IgD-negative memory B cell (primary cell): ENCODE measurements at regions not wholly inside any gene's neighbourhood (a gene's known extent, or its start where the extent isn't known, plus 50 kb on each side); places are given as distances from the start of the nearest gene placed in this dataset.

ENCODE experiments used
- H3K27ac Mint-ChIP-seq, 3 donors: one replicate each; pipeline ENCODE4 v1.8.0; 2020 to 2022; ENCODE audit warnings: mild to moderate bottlenecking in 3 of 3, mixed read lengths in 3 of 3, moderate library complexity in 1 of 3
- H3K27me3 Mint-ChIP-seq: one replicate; pipeline ENCODE4 v1.8.0; 2021; ENCODE audit warnings: mixed read lengths
- H3K36me3 Mint-ChIP-seq: one replicate; pipeline ENCODE4 v1.8.0; 2020; ENCODE audit warnings: mild to moderate bottlenecking, mixed read lengths
- H3K4me1 Mint-ChIP-seq, 3 donors: one replicate each; pipeline ENCODE4 v1.8.0; 2020 to 2022; ENCODE audit warnings: mixed read lengths in 3 of 3, mild to moderate bottlenecking in 1 of 3
- H3K4me3 Mint-ChIP-seq, 4 donors: one replicate each; pipeline ENCODE4 v1.8.0; 2020 to 2022; ENCODE audit warnings: mild to moderate bottlenecking in 4 of 4, mixed read lengths in 4 of 4, moderate library complexity in 3 of 4
- H3K9me3 Mint-ChIP-seq, 3 donors: one replicate each; pipeline ENCODE4 v1.8.0; 2020 to 2021; ENCODE audit warnings: mixed read lengths in 3 of 3, mild to moderate bottlenecking in 1 of 3

DNA sequence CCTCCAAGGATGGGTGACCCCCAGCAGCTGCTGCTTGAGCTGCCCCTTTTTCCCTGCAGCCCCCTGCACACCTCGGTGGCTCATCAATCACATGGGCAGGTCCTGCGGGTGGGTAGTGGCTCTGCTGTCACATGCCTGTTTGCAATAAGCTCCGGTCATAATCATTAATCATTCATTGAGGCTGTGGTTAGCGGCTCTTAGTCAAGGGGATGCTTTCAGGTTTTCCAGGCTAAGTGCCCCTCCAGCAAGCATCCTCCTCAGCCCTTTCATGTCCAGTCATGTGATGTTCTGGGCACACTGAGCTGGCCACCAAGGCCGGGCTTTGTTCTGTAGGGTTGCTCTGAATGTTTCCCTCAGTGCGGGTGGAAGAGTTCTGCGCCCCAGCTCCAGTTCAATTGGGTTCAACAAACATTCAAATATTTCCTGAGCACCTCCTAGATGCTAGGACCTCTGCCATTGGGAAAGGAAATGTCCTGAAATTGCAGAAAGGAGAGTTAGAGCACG, 96.4 kb upstream of the LDAH start:
- Mint-ChIP-seq H3K27ac (peak overlapping the region in 1 of 3 donors; percentile 43), H3K4me1 (peaks cover 0 to 4% (median 1%) of the 10 kb centered on the region in 3 donors), H3K9me3 (no peaks in the 10 kb centered on the region), H3K36me3 (peaks cover 2% of the 10 kb centered on the region), H3K27me3 (peaks cover 8% of the 10 kb centered on the region), H3K4me3 (no peak overlapping the region)

DNA sequence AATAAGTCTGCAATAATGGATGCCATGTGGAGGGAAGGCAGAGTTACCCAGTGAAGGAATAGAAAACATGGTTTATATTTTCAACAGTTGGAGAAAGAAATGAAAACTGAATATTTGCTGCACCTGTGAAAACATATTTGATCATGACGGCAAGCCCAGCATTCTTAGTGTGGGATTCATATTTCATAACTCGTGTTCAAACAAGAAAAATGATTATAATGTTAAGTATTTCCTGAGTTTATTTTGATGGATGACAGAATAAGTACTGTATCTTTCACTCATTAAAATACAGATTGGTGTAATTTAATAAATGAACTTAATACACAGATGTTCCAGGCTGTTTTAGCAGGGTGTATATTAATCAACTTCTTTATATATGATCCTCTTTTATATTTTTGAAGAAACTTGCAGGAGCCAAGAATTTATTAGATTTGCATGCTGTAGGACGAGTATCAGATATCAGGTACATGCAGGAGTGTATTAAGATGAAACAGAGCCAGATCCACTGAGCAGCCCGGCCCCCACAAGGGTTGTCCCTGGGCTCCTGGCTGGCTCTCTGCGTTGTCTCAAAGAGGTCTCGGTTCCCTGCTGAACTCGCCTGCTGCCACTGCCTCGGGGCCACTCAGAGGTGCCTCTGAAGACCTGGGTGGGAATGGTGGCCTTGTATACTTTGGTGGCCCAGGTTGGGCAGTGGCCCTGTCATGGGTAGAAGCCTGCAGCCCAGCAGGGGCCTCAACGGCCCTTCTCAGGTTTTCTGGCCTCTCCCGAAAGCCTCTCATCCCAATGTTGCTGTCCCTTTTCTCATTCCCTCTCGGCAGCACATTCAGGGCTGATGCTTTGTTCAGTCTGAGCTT, 95.0 kb upstream of the LDAH start:
- Mint-ChIP-seq H3K27me3 (peaks cover 18% of the 10 kb centered on the region), H3K27ac (peak overlapping the region in 1 of 3 donors; percentile 76), H3K4me3 (no peak overlapping the region), H3K4me1 (peaks cover 0 to 4% (median 1%) of the 10 kb centered on the region in 3 donors), H3K36me3 (peaks cover 2% of the 10 kb centered on the region), H3K9me3 (no peaks in the 10 kb centered on the region)

DNA sequence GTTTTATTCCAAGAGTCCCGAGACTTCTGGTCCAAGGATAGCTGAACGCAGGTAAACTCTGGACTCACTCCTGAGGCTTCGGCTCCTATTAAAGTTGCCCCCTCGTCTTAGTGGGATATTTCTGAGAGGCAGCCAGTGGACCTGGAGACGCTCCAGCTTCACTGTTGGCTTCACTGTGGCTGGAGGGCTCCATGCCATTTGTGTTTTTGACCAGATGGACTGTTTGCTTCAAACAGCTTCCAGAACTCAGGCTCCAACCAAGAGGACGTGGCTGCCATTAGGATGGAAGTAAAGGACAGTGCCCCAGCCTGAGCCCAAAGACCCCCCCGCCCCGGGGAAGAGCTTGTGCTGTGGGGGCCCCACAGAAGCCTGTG, 94.4 kb upstream of the LDAH start:
- Mint-ChIP-seq H3K9me3 (no peaks in the 10 kb centered on the region), H3K27me3 (peaks cover 18% of the 10 kb centered on the region), H3K27ac (no peak overlapping the region), H3K4me3 (no peak overlapping the region), H3K4me1 (peaks cover 0 to 4% (median 1%) of the 10 kb centered on the region in 3 donors), H3K36me3 (peaks cover 2% of the 10 kb centered on the region)

DNA sequence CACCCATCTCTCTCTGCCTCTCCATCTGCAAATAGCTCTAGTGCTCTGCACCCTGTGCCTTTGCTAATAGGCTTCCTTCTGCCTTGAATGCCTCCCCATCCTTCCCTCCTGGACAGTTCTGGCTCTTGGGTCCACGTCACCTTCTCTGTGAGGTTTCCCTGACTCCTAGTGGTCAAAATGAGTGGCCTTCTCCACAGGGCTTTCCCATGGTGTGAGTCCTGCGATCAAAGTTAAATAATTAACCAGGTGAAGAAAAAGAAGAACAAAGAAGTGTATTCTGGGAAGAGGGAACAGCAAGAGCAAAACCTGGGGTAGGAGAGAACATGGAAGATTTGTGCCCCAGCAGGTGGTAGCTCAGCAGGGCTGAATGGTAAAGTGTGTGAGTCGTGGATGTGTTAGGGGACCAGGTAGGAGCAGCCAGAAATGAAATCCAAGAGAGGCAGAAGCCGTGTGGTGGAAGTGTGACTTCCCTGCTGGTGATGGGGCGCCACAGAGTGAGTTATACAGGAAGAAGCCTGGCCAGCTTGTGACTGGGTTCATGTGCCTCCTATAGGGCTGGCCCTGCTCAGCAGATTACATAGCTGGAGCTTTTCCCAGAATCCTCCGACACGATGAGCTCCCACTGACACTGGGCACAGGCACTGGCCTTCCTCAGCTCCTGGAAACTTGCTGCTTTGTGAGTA, 93.8 kb upstream of the LDAH start:
- peaks cover 0 to 4% (median 1%) of the 10 kb centered on the region in 3 donors for H3K4me1 Mint-ChIP-seq
- no peaks in the 10 kb centered on the region for H3K9me3 Mint-ChIP-seq
- peaks cover 20% of the 10 kb centered on the region for H3K27me3 Mint-ChIP-seq
- no peak overlapping the region for H3K27ac Mint-ChIP-seq
- no peak overlapping the region for H3K4me3 Mint-ChIP-seq
- peaks cover 2% of the 10 kb centered on the region for H3K36me3 Mint-ChIP-seq

DNA sequence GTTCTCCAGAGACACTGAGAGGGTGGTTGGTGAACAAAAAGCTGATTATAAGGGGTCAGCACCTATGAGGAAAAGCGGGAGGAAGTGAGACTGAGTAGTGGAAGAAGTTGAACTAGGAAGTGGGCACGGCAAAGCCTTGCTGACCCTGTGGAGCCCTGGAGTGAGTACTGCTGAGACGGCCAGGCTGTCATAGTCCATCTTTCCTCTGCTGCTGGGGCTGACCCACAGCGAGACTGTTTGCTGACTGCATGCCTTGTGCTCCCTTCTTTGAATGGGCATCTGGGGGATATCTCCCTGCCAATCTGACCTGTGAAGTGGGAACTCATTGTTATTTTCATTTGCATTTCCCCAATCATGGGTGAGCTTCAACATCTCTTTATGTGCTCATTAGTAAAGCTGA, 92.4 kb upstream of the LDAH start:
- Mint-ChIP-seq H3K27ac (no peak overlapping the region), H3K27me3 (peaks cover 22% of the 10 kb centered on the region)

DNA sequence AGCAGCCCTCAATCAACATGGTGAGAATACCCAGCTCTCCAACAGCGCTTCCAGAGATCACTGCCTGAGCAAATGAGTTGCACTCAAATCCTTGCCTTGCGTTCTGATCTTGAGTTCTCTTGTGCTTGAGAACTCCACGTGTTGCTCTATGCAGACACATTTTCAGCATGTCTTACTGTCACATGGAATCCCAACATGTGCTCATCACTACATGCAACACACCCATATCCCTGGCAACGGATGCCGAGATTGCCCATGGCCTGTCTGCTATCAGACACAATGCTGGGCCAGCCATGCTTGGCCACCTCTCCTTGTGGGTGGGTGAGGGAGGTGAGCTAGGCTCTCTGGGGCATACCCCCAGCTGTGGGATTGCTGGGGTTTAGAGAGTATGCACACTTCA, 91.9 kb upstream of the LDAH start:
- H3K27ac Mint-ChIP-seq: no peak overlapping the region
- H3K9me3 Mint-ChIP-seq: no peaks in the 10 kb centered on the region
- H3K4me3 Mint-ChIP-seq: no peak overlapping the region
- peaks cover 2% of the 10 kb centered on the region for H3K36me3 Mint-ChIP-seq
- H3K27me3 Mint-ChIP-seq: peaks cover 23% of the 10 kb centered on the region
- H3K4me1 Mint-ChIP-seq: peaks cover 0 to 4% (median 1%) of the 10 kb centered on the region in 3 donors

More for the DNA sequence above, 92.4 kb upstream of the LDAH start:
- Mint-ChIP-seq H3K9me3 (no peaks in the 10 kb centered on the region), H3K36me3 (peaks cover 2% of the 10 kb centered on the region), H3K4me1 (peaks cover 0 to 4% (median 1%) of the 10 kb centered on the region in 3 donors), H3K4me3 (no peak overlapping the region)

DNA sequence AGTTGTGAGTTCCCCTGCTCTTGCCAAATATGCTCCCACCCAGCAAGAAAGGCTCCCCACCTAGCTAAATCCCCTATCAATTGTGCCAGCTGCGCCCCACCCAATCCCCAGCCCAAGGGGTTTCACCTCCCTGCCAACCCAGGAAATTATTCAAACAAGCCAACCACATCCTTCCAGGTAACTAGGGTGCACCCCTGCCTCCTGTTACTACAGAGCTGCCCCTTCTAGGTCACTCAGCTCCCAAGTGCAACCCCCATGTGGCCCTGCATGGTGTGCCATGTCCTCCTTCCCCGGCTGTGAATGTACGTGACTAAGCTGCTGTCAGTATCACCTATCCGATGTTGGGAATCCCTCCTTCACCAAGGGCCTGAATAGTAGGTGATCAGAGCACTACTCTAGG, 91.2 kb upstream of the LDAH start:
- peaks cover 2% of the 10 kb centered on the region for H3K36me3 Mint-ChIP-seq
- no peak overlapping the region for H3K4me3 Mint-ChIP-seq
- peaks cover 0 to 4% (median 1%) of the 10 kb centered on the region in 3 donors for H3K4me1 Mint-ChIP-seq
- no peak overlapping the region for H3K27ac Mint-ChIP-seq
- peaks cover 24% of the 10 kb centered on the region for H3K27me3 Mint-ChIP-seq
- H3K9me3 Mint-ChIP-seq: peaks cover 0 to 1% (median 0%) of the 10 kb centered on the region in 3 donors

DNA sequence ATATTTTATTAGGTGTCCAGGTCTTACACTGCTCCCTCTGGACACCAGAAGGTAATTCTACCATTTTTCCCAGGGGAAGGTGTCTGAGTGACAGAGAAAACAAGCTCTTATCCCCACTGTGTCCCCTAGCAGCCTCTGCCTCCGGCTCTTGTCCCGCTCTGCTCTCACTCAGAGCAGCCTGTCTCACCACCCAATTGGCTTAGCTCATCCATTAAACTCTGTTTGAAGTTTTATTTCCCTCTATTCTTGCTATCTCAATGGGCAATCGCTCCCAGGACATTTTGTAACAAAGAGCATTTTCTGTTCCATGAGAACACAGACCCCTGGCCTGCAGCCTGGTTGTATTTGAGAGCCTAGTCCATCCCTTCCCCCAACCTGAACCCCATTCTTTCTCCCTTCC, 90.6 kb upstream of the LDAH start:
- Mint-ChIP-seq H3K4me1 (peaks cover 0 to 4% (median 1%) of the 10 kb centered on the region in 3 donors), H3K9me3 (peaks cover 0 to 1% (median 0%) of the 10 kb centered on the region in 3 donors), H3K4me3 (peak overlapping the region in 1 of 4 donors; percentile 35), H3K36me3 (peaks cover 2% of the 10 kb centered on the region), H3K27ac (no peak overlapping the region), H3K27me3 (peaks cover 24% of the 10 kb centered on the region)

DNA sequence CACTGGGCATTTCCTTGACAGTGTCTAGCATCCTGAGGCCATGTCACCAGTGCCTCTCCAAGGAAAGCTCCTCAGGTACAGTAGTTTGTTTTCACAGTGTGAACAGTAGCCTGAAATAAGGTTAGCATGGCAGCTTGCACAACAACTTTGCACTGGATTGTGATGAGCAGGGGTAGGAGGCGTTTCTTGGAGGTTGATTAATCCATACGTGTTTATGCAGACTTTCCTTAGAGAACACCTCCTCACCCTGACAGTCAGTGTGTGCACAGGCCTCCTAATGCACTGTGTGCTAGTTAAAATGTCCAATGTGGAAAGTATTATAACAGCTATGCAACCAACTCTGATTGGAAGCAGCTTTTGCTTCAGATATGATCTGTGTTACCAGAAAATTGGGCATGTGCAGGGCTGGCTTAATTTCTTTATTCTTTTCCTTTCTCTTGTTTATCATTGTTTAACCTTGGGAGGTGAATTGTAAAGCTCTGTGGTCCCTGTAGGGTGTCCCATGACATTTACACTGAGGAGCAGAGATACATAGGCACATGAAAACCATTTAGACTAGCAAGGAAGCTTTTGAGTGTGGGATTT, 77.2 kb upstream of the LDAH start:
- Mint-ChIP-seq H3K9me3 (peaks cover 0 to 8% (median 0%) of the 10 kb centered on the region in 3 donors), H3K27ac (no peak overlapping the region), H3K36me3 (no peaks in the 10 kb centered on the region), H3K4me3 (no peak overlapping the region), H3K4me1 (no peaks in the 10 kb centered on the region), H3K27me3 (peaks cover 24% of the 10 kb centered on the region)

DNA sequence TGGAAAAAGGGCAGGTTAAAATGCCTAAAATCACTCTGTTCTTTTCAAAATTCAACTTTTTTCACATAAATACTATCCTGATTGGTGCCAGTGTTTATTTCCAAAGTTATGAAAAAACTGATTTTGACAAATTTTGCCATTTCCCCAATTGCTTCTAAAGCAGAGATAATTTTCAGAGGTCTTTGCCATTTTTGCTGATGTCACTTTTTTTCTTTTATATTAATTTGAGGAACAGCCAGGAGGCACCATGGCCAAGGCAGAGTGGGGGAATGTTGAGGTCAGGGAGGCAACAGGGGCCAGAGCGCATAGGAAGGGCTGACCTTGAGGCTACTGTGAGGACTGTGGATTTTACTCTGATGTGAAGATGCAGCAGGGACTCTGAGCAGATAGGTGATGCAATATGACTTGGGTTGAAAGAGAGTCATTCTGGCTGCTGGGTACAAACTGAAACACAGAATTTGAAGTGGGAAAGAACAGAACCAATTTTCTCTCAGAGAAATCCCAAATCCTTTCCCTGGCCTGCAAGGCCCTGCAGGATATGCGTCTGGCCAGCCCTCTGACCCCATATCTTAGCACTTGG, 75.1 kb upstream of the LDAH start:
- Mint-ChIP-seq H3K4me1 (no peaks in the 10 kb centered on the region), H3K27me3 (peaks cover 24% of the 10 kb centered on the region), H3K4me3 (no peak overlapping the region), H3K27ac (no peak overlapping the region), H3K36me3 (no peaks in the 10 kb centered on the region), H3K9me3 (peaks cover 0 to 14% (median 10%) of the 10 kb centered on the region in 3 donors)

DNA sequence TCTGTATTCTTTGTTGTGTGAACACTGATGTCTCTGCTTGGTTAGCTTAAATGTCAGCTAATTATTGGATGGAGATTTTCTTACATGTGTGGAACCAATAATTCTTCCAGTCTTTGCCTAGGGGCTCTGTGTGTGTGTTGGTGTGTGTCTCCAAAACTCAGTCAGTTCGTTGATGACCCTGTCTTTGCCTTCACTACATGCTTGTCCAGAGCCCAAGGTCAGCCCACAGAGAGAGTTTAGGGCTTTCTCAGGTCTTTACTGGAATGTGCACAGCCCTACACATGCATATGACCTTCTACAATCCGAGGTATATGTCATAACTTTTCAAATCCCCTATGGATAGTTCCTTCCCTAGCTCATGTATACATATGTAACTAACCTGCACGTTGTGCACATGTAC, 74.1 kb upstream of the LDAH start:
- H3K27me3 Mint-ChIP-seq: peaks cover 25% of the 10 kb centered on the region
- H3K4me1 Mint-ChIP-seq: no peaks in the 10 kb centered on the region
- no peak overlapping the region for H3K4me3 Mint-ChIP-seq
- peak overlapping the region in 1 of 3 donors; percentile 39 for H3K27ac Mint-ChIP-seq
- no peaks in the 10 kb centered on the region for H3K36me3 Mint-ChIP-seq
- peaks cover 0 to 16% (median 14%) of the 10 kb centered on the region in 3 donors for H3K9me3 Mint-ChIP-seq

DNA sequence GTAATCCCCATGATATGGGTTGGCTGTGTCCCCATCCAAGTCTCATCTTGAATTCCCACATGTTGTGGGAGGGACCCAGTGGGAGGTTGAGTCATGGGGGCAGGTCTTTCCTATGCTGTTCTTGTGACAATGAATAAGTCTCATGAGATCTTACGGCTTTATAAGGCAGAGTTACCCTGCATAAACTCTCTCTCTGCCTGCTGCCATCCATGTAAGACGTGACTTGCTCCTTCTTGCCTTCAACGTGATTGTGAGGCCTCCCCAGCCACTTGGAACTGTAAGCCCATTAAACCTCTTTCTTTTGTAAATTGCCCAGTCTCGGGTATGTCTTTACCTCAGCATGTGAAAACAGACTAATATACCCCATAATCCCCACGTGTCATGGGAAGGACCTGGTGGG, 61.9 kb upstream of the LDAH start:
- no peak overlapping the region for H3K4me3 Mint-ChIP-seq
- no peak overlapping the region for H3K27ac Mint-ChIP-seq
- H3K4me1 Mint-ChIP-seq: peaks cover 0 to 3% (median 0%) of the 10 kb centered on the region in 3 donors
- no peaks in the 10 kb centered on the region for H3K9me3 Mint-ChIP-seq
- H3K27me3 Mint-ChIP-seq: no peaks in the 10 kb centered on the region
- no peaks in the 10 kb centered on the region for H3K36me3 Mint-ChIP-seq

DNA sequence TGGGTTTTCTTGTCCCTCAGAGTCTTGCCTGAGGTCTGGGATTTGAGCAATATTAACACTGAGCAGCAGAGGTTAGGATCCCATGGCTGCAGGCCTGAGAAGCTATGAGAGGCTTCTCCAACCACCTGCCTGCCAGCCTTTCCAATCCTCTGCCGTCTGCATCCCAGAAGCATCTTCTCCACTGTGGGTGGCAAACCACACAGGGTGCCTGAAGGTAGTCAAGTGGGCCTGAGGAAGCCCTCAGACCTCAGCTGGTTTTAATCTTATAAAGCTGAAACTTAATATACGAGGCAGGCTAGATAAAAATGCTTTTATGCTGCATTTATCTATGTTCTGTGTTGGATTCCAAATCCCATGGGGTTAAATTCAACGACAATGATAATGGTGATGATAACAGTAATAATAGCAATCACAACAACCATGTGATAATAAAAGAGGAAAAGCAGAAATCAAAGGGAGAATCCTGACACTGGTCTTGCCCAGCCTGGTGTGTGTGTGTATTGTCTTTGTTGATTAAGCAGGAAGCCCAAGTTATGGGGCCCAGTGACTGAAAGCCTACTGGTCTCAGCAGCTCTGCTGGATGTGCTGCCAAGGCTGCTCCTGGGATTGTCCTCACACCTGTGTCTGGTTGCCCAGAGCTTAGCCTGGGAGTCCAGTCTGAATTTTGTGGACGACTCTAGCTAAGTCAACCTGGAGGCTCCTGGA, 59.7 kb upstream of the LDAH start:
- H3K27me3 Mint-ChIP-seq: peaks cover 2% of the 10 kb centered on the region
- H3K36me3 Mint-ChIP-seq: no peaks in the 10 kb centered on the region
- H3K9me3 Mint-ChIP-seq: peaks cover 0 to 1% (median 0%) of the 10 kb centered on the region in 3 donors

DNA sequence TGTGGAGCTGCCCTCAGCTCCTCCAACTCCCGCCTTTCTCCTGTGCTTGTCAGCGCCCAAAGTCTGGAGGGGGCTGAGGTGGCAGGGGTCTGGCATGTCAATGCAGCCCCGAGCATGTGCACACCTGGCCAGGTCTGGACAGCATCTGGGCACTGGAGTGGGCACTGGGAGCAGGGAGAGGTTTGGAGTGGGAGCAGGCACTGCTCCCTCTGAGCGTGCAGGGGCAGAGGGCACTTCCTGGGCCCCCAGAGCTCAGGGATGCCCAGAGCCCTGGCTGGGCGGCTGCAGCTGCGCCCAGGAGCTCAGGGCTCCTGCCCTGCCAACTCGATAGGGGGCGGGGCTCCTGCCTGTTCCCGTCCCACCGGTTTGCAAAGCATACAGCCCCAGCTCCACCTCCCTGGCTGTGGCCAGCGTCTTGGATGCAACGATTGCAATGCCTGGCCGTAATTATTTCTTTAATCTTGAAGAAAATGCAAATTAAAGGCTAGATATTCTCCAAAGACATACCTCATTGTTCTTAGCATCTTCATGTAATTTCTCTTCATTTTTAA, 57.4 kb upstream of the LDAH start:
- no peak overlapping the region for H3K4me3 Mint-ChIP-seq
- H3K27ac Mint-ChIP-seq: no peak overlapping the region
- no peaks in the 10 kb centered on the region for H3K36me3 Mint-ChIP-seq
- H3K4me1 Mint-ChIP-seq: peaks cover 0 to 3% (median 0%) of the 10 kb centered on the region in 3 donors
- peaks cover 6% of the 10 kb centered on the region for H3K27me3 Mint-ChIP-seq
- peaks cover 0 to 1% (median 0%) of the 10 kb centered on the region in 3 donors for H3K9me3 Mint-ChIP-seq

More for the DNA sequence above, 59.7 kb upstream of the LDAH start:
- Mint-ChIP-seq H3K4me1 (peaks cover 0 to 3% (median 0%) of the 10 kb centered on the region in 3 donors), H3K4me3 (no peak overlapping the region), H3K27ac (no peak overlapping the region)
